ENCODE measurements at regions not wholly inside any gene's neighbourhood (a gene's known extent, or its start where the extent isn't known, plus 50 kb on each side); places are given as distances from the start of the nearest gene placed in this dataset.

DNA sequence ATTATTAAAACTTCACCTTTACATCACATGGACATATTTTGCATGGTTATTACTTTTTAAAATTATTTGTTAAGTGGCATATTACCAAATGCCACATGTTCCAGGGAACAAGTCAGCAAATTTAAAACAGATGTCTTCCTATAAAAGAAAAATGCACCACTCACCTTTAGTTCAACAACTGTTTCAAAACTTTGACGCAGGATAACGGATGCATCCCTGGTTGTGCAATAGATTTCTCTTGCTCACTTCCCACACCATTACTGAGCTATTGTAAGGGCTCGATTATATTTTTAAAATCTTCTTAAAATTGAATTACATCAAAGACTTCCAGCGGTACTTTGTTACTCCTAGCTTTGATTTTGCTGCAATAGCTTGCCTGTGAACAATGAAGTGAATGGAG, 93.0 kb upstream of the ARHGAP24 start:
- CTCF ChIA-PET = interaction anchor here (1.0 kb wide), 1 partner anchor 12 kb away, joined by 3 read pairs; no protein-coding TSS in a partner anchor

GRCh38 chr4:85391071-85391470, 83.9 kb upstream of the ARHGAP24 start:
- H3K27ac ChIP-seq (ENCODE audit: low read depth, low read length) = no peak overlapping the region
- POLR2A ChIA-PET = no interaction called here
- no peak for TF ChIP-seq CTCF (IDR thresholded peaks at IDR 0.05; ENCODE audit: low read depth, low read length)
- H3K9me3 ChIP-seq (ENCODE audit: control insufficient read depth, insufficient read depth, low read length) = no peaks in the 10 kb centered on the region
- CTCF ChIA-PET = no interaction called here
- DNase-seq (ENCODE audit: low read depth, low spot score) = no peak
- no peak overlapping the region for H3K4me3 ChIP-seq (ENCODE audit: low read depth, low read length)
- H3K27me3 ChIP-seq (ENCODE audit: control insufficient read depth, insufficient read depth, low read length) = no peaks in the 10 kb centered on the region

More for the DNA sequence above, 93.0 kb upstream of the ARHGAP24 start:
- DNase-seq (ENCODE audit: low read depth, low spot score) = no peak
- POLR2A ChIA-PET = no interaction called here
- no peak overlapping the region for H3K4me3 ChIP-seq (ENCODE audit: low read depth, low read length)
- H3K9me3 ChIP-seq (ENCODE audit: control insufficient read depth, insufficient read depth, low read length) = no peaks in the 10 kb centered on the region
- no peak overlapping the region for H3K27ac ChIP-seq (ENCODE audit: low read depth, low read length)
- H3K27me3 ChIP-seq (ENCODE audit: control insufficient read depth, insufficient read depth, low read length) = no peaks in the 10 kb centered on the region
- no peak for TF ChIP-seq CTCF (IDR thresholded peaks at IDR 0.05; ENCODE audit: low read depth, low read length)

- no peak for TF ChIP-seq CTCF (IDR thresholded peaks at IDR 0.05; ENCODE audit: low read depth, low read length)
- no peak for DNase-seq (ENCODE audit: low read depth, low spot score)
These were observed 83.2 kb upstream of the ARHGAP24 start for GRCh38 chr4:85391589-85392410.

DNA sequence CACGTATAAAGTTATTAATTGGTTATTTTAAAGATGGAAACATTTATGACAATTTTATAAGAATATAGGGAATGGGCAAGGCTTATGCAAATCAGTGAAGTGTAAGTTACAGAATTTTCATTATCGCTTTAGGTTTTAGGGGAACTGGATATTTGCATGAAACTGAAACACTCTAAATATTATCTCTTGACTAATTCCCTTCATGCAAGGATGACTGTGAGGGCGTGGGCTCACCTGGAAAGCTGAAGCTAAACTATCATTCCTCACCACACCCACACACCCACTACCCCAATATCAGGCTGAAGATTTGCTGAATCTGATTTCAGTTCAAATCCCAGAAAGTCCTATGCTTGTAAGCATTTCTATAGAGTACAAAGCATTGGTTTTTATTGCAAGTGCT, 81.7 kb upstream of the ARHGAP24 start:
- DNase-seq (ENCODE audit: low read depth, low spot score) = no peak
- no peak for TF ChIP-seq CTCF (IDR thresholded peaks at IDR 0.05; ENCODE audit: low read depth, low read length)
- ChIA-PET CTCF (no interaction called here), POLR2A (no interaction called here)
- no peak overlapping the region for H3K27ac ChIP-seq (ENCODE audit: low read depth, low read length)
- no peaks in the 10 kb centered on the region for H3K27me3 ChIP-seq (ENCODE audit: control insufficient read depth, insufficient read depth, low read length)
- no peaks in the 10 kb centered on the region for H3K9me3 ChIP-seq (ENCODE audit: control insufficient read depth, insufficient read depth, low read length)
- no peak overlapping the region for H3K4me3 ChIP-seq (ENCODE audit: low read depth, low read length)

More at GRCh38 chr4:85391589-85392410, 83.2 kb upstream of the ARHGAP24 start:
- H3K27me3 ChIP-seq (ENCODE audit: control insufficient read depth, insufficient read depth, low read length) = no peaks in the 10 kb centered on the region
- no peak overlapping the region for H3K4me3 ChIP-seq (ENCODE audit: low read depth, low read length)
- POLR2A ChIA-PET = no interaction called here
- H3K27ac ChIP-seq (ENCODE audit: low read depth, low read length) = no peak overlapping the region
- CTCF ChIA-PET = no interaction called here
- no peaks in the 10 kb centered on the region for H3K9me3 ChIP-seq (ENCODE audit: control insufficient read depth, insufficient read depth, low read length)

GRCh38 chr4:85398276-85398675, 76.7 kb upstream of the ARHGAP24 start:
- no peaks in the 10 kb centered on the region for H3K27me3 ChIP-seq (ENCODE audit: control insufficient read depth, insufficient read depth, low read length)
- TF ChIP-seq CTCF (IDR thresholded peaks at IDR 0.05; ENCODE audit: low read depth, low read length) = no peak
- no peak for DNase-seq (ENCODE audit: low read depth, low spot score)
- H3K9me3 ChIP-seq (ENCODE audit: control insufficient read depth, insufficient read depth, low read length) = no peaks in the 10 kb centered on the region
- ChIA-PET POLR2A (no interaction called here), CTCF (no interaction called here)
- no peak overlapping the region for H3K4me3 ChIP-seq (ENCODE audit: low read depth, low read length)
- H3K27ac ChIP-seq (ENCODE audit: low read depth, low read length) = no peak overlapping the region
